Activated T-cell treated with anti-CD3 and anti-CD28 coated beads for 48 hours (primary cell): ENCODE measurements at regions not wholly inside any gene's neighbourhood (a gene's known extent, or its start where the extent isn't known, plus 50 kb on each side); places are given as distances from the start of the nearest gene placed in this dataset.
A peak's percentile ranks its signal among the peaks of the same experiment; 100 is the strongest.
"Not testable (repeated sequence)": the region's sequence is repeated elsewhere in the genome, so short reads cannot be mapped to it uniquely, and the experiment has no call there.

Experiments
- DNase-seq: peaks from one replicate; pipeline ENCODE4 v3.0.0-alpha.2; 2020; ENCODE audit warnings: low read depth

DNA sequence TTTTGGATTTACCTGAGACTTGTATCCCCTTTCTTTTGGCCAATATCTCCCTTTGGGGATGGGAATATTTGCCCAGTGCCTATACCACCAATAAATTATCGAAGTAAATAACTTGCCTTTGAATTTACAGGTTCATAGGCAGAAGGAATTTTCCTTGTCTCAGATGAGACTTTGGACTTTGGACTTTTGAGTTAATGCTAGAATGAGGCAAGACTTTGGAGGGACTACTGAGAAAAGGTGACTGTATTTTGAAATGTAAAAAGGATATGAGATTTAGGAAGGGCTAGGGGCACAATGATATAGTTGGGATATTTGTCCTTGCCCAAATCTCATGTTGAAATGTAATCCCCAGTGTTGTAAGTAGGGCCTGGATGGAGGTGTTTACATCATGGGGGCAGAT lies 384.5 kb upstream of the GHITM start:
- no peak for DNase-seq

DNA sequence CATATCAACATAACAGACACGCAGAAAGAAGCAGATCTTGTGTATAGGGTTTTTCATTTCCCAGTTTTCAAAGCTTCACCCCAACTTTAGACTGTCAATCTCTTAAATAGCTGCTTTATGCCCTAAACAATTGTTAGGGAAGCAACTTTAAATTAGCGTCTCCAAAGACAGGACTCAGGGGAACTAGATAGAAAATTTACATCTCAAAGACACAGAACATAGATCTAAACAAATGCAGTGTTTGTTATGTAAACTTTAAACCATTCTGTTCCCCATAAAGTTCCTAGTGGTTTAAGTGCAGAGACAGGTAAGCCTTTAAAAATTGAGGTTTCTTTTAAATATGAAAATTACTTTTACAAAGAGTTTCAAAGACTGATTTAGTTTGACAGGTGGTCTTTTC lies 379.2 kb upstream of the GHITM start:
- DNase-seq = no peak

DNA sequence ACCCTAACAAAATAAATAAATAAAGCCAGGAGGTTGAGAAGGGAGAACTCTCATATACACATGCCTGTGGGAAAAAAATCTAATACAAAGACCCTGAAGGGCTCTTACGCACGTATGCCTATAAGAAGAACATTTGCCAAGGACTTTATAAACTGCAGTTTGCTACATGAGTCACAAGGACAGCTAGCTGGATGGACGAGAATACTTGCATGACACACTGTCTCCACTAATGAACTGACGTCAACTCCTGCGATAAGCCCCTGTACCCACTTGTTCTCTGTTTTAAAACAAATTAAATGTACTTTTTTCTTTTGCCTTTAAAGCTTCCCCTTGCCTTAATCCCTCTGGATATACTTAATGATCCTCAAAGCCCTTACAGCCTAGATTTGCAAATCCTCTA lies 374.6 kb upstream of the GHITM start:
- DNase-seq = no peak

DNA sequence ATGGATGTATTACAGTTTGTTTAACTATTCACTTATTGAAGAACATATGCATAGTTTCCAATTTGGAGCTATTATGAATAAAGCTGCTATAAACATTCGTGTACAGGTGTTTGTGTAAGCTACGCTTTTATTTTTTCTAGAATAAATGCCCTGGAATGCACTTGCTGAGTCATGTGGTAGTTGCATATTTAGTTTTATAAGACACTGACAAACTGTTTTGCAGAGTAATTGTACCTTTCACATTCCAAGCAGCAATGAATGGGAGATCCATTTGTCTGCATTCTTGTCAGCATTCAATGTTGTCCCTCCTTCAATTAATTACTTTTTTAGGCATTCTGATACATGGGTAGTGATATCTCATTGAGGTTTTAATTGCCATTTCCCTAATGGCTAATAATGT lies 373.6 kb upstream of the GHITM start:
- no peak for DNase-seq

DNA sequence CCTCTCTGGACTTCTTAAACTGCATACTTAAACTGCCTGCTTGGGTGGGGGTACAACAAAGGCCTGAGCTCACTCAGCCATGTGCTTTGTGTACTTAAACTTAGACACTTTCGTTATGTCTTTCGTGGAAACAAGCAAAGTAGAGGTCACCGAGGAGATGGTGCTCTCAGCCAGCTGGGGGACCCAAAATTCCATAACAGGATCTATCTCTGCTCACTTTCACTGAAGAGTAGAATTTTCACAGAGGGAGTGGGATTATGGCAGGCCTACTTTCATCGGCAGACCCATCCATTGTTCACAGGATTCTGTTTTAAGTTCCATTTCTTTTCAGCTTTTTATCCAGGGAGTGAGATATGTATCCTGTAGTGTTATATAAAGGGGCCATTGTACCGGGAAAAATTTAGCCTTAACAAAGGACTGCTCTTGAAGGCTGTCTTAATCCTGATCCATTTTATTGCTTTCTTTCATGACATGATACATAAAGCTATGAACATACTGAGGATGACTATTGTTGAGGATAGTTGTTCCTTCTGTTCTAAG lies 370.0 kb upstream of the GHITM start:
- no peak for DNase-seq

DNA sequence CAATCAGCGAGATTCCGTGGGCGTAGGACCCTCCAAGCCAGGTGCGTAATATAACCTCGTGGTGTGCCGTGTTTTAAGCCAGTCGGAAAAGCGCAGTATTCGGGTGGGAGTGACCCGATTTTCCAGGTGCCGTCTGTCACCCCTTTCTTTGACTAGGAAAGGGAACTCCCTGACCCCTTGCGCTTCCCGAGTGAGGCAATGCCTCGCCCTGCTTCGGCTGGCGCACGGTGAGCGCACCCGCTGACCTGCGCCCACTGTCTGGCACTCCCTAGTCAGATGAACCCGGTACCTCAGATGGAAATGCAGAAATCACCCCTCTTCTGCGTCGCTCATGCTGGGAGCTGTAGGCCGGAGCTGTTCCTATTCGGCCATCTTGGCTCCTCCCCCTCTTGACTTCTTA lies 352.6 kb upstream of the GHITM start:
- not testable (repeated sequence) for DNase-seq

DNA sequence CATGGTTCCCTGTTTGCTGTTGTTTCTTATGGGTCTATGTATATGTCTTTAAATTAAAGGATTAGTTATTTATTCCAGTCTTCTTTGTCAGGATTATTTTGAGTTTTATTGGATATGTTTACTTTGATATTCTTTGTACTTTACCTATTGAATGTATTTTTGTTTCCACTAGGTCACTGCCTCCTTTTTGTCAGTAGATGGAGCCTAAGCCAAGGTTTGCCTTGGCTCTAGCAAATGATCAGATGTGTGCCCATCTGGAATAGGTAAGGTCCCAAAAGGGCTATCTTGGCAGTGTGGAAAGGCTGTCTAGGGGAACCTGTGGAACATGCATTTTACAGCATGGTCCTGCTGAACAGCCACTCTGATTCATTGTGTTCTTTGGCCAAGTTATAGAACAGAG lies 337.3 kb upstream of the GHITM start:
- DNase-seq = no peak

DNA sequence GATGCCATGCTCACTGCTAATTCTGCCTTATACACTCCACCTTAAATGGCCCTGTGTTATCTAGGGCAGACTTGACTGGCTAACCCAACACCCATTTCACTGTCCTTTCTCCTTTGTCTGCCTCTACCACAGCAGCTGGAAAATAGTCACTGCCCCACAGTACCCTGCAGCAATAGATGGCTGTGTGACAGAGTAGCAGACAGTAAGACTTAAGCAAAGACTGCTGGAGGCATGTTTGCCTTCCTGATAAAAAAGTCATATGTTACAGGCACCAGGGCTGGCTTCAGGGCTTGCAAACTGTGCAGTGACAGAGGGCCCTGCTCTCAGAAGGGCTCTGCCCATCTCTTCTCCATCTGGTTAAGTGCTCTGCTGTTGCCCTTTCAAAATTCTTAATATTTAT lies 332.6 kb upstream of the GHITM start:
- DNase-seq = no peak

DNA sequence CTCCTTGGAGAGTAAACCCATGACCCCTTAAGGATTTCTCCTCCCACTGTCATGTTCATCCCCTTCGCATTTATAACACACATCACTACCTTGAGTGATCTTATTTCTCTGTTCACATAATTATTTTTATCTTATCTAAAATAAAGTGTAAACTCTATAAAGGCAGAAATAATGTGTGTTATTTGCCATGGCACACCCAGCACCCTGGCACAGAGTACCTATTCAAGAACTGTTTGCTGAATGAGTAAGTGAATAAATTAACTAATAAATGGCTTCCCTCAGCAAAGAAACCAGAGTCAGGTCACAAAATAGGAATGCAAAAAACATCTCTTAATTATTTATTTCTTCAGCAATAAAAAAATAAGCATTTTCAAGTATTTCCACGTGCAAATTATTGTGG lies 330.3 kb upstream of the GHITM start:
- no peak for DNase-seq

DNA sequence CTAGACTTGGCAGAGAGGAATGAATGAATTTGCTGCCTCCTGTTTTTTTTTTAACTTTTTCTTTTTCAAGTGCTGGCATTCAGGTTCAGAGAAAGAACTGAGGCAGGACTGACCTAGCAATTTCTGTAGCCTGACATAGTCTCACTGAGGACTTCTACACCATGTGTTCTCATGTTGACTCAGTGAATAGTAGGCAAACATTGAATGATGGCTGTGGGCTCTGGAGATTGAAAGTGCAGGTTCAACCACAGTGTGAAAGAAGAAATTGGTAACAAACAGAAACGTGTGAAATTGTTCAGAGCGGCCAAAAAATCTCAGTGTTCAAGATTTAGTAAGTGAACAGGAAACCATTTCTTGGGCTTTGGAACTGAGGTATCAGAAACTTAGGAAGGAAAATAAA lies 322.4 kb upstream of the GHITM start:
- no peak for DNase-seq

DNA sequence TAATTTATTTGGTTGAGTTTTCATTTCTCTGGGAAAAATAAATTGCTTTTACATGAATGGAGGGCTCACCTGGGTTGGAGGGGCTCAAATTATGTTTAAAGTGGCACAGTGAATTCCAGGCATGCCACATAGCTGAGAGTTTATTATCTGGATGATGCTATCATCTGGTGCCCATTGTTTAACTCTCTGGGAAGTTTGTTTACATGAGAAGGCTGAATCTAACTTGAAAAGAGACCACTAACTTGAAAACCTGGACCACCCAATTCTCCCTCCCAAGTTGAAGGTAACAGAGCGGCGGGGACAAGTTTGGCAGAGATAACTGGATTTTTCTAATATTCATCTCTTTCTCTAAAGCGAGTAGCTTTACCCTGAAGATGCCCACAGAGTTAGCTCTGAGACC lies 321.5 kb upstream of the GHITM start:
- DNase-seq = no peak

DNA sequence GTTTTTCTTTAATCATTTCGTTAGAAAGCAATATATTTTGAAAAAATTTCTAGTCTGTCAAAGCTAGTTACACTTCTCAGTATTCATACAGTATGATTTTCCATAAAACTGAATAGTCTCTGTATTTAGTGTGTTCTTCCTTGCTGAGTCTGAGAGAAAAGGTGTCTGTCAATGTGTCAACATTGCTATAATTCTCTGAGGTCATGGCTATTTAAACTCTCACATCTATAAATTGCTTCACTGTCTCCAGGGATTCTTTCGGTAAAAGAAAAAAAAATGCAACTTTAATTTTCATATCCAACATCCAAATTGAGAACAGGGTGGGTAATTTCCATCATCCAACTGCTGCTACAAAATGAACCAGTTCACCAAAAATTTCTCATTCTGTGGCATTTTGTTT lies 319.7 kb upstream of the GHITM start:
- DNase-seq = no peak

DNA sequence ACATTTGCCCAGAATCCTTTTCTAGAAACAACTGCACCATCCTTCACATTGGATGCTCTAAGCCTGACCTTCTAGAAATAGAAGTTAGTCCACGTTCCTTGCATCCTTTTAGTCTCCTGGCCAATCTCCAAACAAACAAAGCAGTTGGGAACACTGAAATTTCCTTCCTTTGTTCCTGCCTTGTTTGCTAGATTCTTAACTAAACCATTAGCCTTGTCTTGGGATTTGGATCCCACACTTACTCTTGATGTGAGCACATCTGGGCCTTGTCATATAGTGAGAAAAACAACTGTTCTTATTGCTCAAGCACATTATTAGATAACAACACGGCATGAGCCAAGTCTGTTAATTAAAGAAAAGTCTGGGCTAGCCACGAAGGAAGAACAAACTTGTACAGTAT lies 319.3 kb upstream of the GHITM start:
- no peak for DNase-seq

DNA sequence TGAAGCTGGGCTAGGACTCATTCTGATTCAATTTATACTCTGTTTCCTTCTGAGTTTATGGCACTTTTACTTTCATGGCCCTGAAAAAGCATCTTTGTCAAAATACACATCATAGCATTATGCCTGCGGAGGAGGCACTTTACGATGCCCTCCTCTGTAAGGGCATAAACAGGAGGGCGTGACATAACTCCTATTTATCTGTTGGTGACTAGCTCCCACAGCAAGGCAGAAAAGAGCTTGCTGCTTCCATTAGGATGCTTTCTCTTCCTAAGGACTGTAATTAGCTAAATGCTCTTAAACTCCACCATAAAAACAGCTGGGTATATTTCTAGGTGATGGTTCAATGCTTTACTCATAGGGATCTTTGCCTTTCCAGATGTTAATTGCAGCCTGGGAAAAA lies 315.2 kb upstream of the GHITM start:
- DNase-seq = no peak

DNA sequence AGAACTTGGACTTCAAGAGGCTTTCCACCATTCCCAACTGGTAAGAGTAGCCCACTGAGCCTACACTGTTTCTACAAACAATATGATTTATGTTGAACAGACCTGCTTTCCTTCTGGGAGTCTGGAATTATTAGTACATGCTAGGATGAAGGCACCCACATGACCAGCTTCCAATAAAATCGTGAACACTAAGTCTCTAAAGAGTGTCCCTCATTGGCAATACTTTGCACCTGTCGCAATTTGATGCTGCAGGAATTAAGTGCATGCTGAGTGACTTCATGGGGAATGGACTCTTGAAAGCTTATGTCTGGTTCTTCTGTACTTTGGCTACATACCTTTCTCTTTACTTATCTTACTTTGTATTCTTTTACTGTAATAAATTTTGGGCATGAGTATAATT lies 305.2 kb upstream of the GHITM start:
- no peak for DNase-seq

DNA sequence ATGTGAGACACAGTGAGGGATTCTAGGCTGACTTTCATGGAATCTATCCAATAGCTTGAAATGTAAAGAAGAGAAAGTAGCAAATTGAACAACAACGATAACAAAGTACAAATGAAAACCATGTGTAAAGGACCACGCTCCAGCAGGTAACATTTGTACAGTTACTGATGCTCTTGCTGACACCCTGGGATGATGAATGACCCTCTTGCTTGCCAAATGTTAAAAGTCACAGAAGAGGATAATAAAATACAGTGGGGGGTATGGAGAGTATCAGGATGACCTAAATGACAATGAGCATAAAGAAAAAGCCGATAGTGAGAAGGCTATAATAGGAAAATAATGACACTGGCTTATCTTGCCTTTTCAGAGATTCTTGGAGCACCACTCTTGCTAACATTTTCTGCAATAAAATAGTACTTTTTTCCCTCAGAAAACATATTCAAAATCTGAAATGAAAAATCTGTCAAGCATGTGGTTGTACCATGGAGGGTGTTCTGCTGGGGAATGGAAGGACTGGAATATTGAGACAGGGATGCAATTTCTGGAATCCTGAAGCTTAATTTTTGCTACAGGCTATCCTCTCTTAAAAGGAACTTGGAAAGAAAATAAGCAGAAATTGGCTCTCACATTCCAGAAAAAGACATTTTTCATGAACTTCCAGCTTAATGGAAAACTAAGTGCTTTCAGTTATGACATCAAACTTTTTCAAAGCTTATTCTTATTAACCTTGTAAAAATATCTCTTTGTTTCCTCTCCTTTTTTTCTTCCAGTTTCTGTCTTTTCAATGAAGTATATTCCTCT lies 303.2 kb upstream of the GHITM start:
- DNase-seq = no peak

DNA sequence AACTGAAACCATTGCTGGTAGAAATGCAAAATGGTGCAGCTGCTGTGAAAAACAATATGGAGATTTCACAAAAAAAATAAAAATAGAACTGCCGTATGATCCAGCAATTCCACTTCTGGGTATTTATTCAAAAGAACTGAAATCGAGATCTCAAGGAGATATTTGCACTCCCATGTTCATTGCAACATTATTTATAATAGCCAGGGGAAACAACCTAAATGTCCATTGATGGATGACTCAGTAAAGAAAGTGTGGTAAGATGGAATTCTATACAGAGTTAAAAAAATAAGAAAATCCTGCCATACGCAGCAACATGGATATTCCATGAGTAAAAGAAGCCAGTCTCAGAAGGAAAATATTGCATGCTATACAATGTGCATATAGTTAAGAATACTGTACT lies 290.6 kb upstream of the GHITM start:
- no peak for DNase-seq

DNA sequence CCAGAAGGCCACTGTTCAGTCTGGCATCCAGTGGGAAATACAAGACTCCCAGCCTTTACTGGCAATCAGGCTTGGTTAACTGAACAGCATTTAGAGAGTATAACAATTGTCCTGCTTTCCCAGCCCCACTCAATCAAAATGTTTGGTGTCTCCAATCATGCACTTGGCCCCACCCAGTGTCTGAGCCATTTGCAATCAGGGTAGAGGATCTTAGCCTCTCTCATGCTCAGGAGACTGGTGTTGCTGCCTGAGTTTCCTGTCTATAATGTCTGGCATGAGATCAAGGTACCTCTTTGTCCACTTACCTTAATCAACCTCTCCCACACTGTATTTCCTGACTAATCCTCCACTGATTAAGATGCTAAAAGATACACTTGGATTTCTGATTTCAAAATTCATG lies 290.2 kb upstream of the GHITM start:
- DNase-seq = no peak

DNA sequence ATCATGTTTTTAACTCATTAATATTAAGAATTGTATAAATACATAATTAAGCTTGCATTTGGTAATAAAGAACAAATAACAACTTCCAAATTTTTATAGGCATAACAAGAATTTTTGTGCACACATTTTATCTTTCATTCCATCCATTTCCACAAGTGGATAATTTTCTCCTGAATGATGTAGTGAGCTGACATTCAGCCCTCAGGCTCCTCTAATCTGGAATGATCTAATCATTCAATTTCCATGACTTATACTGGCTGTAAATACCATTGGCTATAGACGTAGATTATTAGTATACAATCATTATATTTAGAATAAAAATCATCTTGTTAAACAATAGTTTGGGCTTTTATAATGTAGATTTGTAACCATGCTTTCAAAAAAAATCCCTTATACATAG lies 287.2 kb upstream of the GHITM start:
- DNase-seq = no peak

DNA sequence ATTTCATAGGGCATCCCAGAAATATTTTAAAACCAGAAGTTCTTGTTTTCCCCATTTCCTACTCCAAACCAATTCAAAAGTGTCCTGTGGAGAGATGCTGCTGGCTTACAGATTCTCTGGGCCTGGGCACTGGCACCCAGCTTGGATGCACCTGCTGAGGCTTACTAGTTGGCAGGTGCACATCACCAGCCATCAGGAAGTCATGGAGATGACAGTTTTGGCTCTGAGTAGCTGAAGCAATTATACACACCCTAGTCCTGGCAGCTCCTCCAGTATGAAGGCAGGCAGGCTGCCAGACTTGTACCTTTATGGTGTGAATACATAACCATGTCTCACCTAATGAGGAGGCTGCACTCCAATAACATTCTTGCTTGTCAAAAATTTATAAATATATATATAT lies 276.6 kb upstream of the GHITM start:
- no peak for DNase-seq

DNA sequence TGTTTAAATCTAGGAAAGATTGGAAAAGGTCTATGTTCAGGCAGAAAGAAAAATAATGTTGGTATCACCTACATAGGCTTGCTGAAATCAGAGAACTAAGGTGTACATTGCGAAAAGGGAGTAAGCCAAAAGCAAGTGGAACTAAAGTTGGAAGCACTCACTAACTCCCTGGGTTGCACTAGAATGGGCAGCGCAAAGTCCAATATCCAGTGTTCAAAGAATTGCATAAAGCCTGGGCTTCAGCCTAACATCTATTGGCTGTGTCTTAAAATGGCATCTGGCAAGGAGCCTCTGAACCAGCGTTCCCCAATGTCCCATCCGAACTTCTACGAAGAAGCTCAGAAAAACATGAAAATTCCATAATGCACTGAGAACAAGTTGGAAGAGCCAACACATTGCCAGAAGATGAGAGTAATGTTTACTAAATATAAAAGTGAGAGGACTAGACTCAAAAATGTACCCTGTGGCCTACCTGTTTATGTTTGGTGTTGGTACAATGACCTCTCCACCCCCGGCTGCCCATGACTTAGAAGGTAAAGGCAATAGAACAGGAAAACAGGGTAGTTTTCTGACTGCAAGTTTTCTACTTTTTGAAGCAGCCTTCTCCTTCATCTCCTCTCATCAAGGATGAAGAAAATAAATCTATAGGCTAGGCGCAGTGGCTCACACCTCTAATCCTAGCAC lies 275.9 kb upstream of the GHITM start:
- DNase-seq = no peak

DNA sequence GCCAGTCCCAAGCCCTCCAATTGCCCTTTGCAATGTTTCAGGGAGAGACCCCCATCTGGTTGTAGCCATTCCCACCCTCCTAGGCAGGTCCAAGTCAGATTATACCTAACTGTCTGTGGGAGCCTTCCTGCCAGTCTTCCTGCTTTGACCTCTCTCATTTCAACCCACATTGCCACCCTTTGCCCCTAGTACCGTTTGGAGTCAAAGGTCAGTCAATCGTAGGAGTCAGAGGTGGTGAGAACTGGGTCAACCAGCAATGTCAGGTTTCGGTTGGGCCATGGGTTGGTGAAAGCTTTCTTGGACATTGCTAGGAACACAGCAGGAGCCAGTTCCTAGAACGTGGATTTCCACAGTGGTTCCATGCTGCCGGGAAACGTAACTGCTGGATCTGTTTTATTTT lies 269.4 kb upstream of the GHITM start:
- DNase-seq = no peak

DNA sequence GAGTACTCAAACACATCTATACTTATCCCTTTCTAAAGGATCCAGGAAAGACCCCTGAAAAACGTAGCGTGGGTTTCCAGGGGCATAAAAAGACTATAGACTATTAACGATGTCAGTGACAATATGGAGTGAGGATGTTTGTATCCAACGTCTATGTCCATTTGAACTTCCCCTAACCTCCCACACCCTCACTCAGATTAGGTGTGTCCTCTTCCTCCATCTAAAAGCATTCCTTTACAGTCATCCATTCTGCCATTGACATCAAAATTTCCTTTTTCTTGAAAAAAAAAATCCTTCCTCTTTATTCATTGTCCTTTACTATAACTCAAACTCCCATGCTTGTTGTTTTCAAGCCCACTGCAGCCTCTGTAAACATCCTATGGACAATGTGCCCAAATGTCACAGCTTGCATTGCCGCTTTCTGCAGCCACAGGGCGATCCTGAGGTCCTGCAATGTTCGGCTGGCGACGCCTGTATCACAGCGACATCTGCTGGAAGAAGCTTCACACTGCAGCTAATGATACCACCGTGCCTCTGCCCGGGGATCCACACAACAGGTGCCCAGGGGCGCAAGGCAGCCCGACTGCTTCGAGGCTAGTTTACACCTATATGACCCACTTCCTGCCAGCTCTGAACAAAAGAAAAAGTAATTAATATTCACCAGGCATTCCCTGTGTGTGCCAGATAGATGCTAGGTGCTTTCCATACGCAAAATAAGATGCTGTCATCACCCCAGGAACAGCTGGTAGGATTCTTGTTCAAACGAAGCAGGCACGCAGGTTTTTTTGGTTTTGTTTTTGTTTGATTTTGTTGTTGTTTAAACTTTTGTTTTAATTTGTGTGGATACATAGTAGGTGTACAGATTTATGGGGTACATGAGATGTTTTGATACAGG lies 267.9 kb upstream of the GHITM start:
- DNase-seq = peak; percentile 58
